AG04449 (cell line): ENCODE measurements at regions not wholly inside any gene's neighbourhood (a gene's known extent, or its start where the extent isn't known, plus 50 kb on each side); places are given as distances from the start of the nearest gene placed in this dataset.

Experiments
- CTCF ChIA-PET: fragments of 350-600 bp; formaldehyde crosslinking; extraction: SDS; loops from one replicate; lab custom pipeline; 2021; ENCODE audit warnings: antibody characterized with exemption; lab: Yijun Ruan, JAX
- POLR2A ChIA-PET: fragments of 400-600, 350-600 bp; formaldehyde crosslinking; extraction: SDS; loops from one replicate; lab custom pipeline; 2020; ENCODE audit warnings: antibody characterized with exemption, inconsistent platforms; lab: Yijun Ruan, JAX
- DNase-seq: peaks from one replicate; pipeline ENCODE4 v3.0.0-alpha.2; 2010; ENCODE audit warnings: low read depth, low spot score
- H3K4me3 ChIP-seq: 2 replicates; pipeline ENCODE4 v1.5.1; 2011; ENCODE audit warnings: low read depth, mild to moderate bottlenecking, control low read depth, low read length
- TF ChIP-seq, protein P1 (sequence below): IDR thresholded peaks from one replicate; pipeline ENCODE4 v1.5.1; 2011; ENCODE audit warnings: mild to moderate bottlenecking, moderate library complexity, low read length, control low read depth, inconsistent platforms; ENCODE audit not compliant: insufficient read depth; ENCODE audit errors: missing control alignments

DNA sequence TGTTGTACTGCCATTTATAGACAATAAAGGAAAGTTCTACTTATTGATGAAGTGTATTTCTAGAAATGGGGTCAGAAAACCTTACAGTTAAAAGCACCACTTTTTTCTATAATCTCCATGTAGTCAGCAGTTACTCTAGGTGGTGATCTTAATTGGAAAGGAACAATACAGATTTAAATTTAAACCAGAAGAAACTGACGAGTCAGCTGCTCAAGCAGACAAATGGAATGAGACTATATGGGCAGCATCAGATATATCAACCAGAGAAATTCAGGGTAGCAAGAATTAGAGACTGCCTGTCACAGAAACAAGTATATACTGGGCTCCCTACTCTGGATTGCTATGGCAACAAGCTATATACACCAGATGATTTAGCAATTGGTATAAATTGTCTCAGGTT lies 99.6 kb upstream of the SCG2 start:
- CTCF ChIA-PET: interaction anchor here (0.7 to 1.5 kb wide), 3 partner anchors 9 to 96 kb away, joined by 3 to 4 read pairs (median 3); no protein-coding TSS in a partner anchor

DNA sequence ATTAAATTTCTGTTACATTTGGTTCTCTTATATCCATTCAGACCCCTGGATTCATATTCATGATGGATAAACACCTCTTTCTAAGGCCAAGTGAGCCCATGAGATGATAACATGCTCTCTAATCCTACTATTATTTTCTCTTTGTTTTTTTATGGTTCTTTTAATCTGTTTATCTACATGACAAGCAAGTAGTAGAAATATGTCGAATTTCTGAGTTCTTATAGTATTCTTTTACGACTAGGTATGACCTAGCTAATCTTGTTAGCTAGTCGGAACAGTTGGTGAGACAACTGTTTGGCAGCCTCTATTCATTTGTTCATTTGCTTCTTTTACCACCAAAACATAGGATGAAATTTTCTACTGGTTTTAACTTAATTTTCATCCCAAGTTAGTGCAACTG lies 98.1 kb upstream of the SCG2 start:
- H3K4me3 ChIP-seq: no peak overlapping the region
- TF ChIP-seq, protein P1, sequence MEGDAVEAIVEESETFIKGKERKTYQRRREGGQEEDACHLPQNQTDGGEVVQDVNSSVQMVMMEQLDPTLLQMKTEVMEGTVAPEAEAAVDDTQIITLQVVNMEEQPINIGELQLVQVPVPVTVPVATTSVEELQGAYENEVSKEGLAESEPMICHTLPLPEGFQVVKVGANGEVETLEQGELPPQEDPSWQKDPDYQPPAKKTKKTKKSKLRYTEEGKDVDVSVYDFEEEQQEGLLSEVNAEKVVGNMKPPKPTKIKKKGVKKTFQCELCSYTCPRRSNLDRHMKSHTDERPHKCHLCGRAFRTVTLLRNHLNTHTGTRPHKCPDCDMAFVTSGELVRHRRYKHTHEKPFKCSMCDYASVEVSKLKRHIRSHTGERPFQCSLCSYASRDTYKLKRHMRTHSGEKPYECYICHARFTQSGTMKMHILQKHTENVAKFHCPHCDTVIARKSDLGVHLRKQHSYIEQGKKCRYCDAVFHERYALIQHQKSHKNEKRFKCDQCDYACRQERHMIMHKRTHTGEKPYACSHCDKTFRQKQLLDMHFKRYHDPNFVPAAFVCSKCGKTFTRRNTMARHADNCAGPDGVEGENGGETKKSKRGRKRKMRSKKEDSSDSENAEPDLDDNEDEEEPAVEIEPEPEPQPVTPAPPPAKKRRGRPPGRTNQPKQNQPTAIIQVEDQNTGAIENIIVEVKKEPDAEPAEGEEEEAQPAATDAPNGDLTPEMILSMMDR: no peak
- ChIA-PET POLR2A (no interaction called here), CTCF (interaction anchor here (0.7 to 1.6 kb wide), 3 partner anchors 8 to 241 kb away, joined by 3 to 4 read pairs (median 3); no protein-coding TSS in a partner anchor)
- DNase-seq: no peak

More for the DNA sequence above, 99.6 kb upstream of the SCG2 start:
- TF ChIP-seq, protein P1: no peak
- DNase-seq: no peak
- no peak overlapping the region for H3K4me3 ChIP-seq
- POLR2A ChIA-PET: no interaction called here

DNA sequence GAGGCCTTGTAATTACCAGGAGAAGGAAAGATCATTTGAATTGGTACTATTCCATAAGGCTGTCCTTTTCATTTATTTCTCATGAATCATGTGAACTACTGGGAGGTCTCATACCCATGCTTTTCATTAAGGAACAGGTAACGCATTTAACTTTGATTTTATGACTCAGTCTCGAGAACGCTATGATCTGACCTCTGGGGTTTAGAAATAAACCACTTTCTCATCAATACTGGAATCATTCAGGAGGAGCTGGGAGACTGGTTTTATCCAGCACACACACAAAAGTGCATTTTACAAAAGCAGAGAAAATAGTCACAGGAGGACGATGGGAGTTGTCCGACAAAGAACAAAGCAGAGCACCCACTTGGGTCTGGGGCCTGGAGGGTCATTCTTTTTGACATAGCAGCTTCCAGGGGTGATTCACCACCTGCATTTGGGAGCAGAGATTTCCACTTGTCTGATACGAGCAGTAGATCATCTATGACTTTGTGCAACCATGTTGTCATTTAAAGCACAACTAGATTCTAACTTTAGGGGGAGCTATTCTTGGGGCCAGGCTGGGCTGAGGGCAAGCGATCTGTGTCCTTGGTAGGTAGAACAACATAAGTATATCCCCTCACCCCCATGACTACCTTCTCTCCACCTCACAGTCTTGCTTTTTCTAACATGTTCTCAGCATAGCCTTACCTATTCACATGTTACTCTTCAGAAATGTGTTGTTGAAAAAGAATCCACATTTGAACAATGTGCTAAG lies 95.9 kb upstream of the SCG2 start:
- ChIA-PET CTCF (interaction anchor here (0.6 to 2.3 kb wide), 6 partner anchors 11 to 1270 kb away, joined by 3 to 14 read pairs (median 3); no protein-coding TSS in a partner anchor), POLR2A (no interaction called here)
- TF ChIP-seq, protein P1: no peak
- no peak for DNase-seq
- no peak overlapping the region for H3K4me3 ChIP-seq

DNA sequence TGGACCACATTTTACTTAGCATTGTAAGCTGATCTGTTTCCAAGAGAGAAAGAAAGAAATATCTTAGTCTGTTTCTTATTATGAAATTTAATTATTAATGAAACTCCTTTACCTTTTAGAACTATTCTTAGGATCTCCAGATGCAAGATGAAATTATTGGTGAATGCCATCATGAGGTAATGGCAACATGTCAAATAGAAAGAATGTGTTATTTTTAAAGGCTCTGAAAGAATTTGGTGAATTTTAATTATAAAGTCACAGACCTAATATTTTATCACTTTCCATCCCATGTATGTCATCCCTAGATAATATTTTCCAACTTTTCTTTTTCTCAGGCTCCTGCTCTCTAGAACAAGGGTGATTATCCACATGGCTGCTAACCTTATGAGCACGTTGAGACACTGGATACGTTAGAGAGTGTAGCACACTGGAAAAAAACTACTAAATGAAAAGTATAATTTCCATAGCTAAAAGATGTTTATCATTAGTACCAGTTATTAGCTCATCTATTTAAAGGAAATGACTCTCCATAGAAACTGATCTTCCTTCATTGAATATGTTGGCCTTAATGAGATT lies 95.2 kb upstream of the SCG2 start:
- no peak for DNase-seq
- CTCF ChIA-PET: interaction anchor here (1.4 to 2.3 kb wide), 2 partner anchors 10 to 100 kb away, joined by 5 to 14 read pairs; no protein-coding TSS in a partner anchor
- H3K4me3 ChIP-seq: no peak overlapping the region
- POLR2A ChIA-PET: no interaction called here
- TF ChIP-seq, protein P1: no peak

DNA sequence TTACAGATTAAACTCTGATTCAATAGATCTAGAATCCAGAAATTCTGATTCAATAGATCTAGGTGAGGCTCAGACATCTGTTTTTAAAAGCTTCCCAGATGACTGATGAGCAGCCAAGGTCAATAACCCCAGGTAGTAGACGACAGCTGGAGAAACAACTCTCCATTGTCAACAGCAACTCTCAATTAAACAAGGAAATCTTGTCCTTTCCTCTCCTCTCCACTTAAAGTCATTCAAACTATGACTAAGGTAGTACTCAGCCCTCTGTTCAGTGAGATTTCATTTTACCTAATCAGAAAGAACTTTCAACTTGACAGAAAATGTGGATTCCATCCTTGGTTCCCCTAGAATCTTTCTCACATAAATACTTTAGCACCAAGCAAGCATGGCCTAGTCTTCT lies 94.6 kb upstream of the SCG2 start:
- H3K4me3 ChIP-seq: no peak overlapping the region
- CTCF ChIA-PET: interaction anchor here (0.8 to 6.2 kb wide), 3 partner anchors 21 to 725 kb away, joined by 3 to 62 read pairs (median 4); no protein-coding TSS in a partner anchor
- TF ChIP-seq, protein P1: no peak
- POLR2A ChIA-PET: no interaction called here
- DNase-seq: no peak

DNA sequence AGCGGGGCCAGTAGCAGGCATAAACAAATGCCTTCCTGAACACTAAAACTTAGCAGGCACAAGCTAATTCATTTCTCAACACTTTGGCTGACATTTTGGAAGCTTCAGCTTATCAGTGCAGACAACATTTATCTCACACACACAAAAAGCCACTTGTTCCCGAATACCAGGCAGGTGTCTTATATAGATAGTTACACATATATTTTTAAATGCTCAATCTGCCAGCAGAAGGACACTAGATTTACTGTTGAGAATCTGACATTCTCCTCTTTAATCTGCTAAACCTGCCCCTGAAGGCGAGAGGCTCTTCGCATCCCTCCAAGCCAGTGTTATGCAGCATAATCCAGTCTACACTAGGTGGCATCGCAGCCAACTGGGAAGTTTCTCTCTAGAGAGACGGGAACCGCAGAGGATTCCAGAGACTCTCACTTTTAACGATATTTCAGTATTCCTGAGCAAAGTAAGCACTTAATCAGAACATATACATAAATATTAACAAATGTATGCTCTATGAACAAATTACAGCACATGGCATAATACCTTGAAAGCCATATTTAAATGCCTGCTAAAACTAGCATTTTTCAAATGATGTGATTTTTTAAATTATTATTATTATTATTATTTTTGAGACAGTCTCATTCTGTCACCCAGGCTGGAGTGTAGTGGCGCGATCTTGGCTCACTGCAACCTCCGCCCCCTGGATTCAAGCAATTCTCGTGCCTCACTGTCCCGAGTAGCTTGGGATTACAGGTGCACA lies 90.2 kb upstream of the SCG2 start:
- DNase-seq: no peak
- no peak overlapping the region for H3K4me3 ChIP-seq
- TF ChIP-seq, protein P1: peak; percentile 74
- POLR2A ChIA-PET: no interaction called here
- CTCF ChIA-PET: interaction anchor here (0.6 to 6.2 kb wide), 15 partner anchors 8 to 720 kb away, joined by 3 to 62 read pairs (median 4); no protein-coding TSS in a partner anchor
